ENCODE measurements at regions not wholly inside any gene's neighbourhood (a gene's known extent, or its start where the extent isn't known, plus 50 kb on each side); places are given as distances from the start of the nearest gene placed in this dataset.

DNA sequence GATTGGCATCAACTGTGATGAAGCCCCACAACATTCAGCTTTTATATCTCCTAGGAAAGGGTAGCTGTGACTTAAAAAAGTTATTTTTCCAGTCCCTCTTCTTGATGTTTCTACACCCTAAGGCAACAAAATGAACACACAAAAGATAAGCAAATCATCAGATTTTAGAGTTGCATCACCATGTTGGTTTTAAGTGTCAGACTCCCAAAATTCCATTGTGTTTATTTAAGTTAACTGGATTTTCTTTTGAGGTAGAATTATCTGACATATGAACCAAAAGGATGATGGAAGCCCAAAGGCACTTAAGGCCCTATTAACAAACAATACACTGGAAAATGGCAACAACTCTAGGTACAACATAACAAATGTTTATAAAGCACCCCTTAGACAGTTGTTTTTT lies 261.7 kb upstream of the SLC39A10 start:
- no peak for DNase-seq

DNA sequence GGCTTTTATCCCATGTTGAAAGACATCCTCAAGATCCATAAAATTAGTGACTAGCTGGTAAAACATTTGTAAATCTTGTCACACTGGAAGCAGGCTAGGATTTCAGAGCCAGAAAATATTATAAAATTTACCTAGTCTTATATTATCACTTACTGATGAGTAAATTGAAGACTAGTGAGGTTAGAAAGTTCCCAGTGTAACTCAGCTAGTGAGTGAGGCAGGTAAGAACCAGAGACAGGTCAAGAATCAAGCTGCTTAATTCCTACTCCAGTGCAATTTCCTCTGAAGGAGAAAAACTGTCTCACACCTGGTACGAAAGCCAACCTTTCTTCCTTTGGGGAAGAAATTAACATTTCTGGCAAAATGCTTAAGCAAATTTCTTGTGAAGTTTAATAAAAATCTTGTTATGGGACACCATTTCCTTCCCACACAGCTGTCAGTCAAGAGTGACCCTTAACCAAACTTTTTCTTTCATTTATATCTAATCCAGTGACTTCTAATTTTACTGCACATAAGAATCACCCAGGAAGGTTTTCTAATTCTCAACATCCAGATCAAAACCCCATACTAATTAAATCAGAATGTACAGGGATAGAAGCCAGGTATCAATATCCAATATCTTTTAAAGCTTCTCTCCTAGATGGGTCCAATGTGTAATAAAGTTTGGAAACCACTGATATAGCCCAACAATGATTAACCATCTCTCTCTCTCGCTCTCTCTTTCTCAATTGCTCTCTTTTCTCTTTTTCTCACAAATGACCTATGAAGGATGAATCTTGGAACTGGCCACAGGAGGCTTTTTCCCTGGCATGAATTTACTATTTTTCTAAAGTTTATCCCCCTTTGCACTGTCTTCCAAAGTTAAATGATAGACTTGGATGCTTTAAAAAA lies 264.3 kb upstream of the SLC39A10 start:
- no peak for DNase-seq

DNA sequence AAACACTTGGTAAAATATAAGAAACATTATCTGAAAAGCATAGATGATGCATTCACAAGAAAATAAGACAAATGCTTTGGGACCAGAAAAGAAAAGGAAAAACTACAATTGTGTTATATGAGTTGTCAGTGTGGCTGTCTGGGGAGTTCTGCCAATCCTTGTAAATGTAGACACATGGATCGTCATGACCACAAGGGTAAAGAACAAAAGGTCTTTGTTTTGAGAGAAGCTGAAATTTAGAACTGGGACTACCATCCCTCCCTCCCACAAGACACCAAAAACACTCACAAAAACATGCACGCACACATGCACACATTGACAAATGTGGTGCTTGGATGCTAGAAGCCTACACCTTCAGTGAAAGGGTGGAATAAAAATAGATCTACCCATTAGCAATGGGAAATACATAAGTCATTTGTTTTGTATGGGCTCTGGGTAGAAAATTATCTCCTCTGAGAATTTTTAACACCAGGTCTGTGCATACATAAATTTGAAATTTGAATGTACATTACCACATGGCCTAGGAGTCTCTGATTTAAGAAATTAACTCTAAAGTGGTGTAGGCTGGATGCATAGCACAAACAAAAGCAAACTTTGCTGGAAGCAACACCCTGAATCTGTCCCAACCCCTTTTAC lies 266.2 kb upstream of the SLC39A10 start:
- DNase-seq, result no peak

DNA sequence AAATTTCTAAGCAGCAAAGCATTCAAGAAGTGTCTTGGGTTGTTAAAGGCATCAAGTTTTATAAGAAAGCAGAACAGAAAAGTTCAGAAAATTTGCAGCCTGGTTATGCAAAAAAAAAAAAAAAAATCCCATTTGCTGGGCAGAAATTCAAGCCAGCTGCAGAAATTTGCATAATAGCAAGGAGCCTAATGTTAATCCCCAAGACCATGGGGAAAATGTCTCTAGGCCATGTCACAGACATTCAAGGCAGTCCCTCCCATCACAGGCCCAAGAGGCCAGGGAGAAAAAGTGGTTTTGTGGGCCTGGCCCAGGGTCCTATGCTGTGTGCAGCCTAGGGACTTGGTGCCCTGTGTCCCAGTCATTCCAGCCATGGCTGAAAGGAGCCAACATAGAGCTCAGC lies 269.0 kb upstream of the SLC39A10 start:
- no peak for DNase-seq

DNA sequence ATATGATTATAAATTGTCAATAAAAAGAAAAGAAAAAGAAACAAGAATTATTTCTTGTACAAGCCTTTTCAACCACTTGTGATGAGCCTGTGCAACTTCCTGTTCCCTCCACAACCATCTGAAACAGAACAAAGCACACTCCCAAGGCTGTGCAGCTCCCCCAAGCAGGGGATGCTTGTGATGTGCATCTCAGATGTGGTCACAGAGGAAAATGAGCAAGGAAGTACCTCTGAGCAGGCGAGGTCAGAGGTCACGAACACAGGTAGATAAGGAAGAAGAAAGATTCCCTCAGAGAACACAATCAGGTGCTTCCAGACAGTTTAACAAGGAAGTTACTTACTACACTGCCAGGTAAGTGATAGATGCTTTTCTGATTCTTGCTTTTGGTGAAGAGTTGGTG lies 274.8 kb upstream of the SLC39A10 start:
- no peak for DNase-seq

DNA sequence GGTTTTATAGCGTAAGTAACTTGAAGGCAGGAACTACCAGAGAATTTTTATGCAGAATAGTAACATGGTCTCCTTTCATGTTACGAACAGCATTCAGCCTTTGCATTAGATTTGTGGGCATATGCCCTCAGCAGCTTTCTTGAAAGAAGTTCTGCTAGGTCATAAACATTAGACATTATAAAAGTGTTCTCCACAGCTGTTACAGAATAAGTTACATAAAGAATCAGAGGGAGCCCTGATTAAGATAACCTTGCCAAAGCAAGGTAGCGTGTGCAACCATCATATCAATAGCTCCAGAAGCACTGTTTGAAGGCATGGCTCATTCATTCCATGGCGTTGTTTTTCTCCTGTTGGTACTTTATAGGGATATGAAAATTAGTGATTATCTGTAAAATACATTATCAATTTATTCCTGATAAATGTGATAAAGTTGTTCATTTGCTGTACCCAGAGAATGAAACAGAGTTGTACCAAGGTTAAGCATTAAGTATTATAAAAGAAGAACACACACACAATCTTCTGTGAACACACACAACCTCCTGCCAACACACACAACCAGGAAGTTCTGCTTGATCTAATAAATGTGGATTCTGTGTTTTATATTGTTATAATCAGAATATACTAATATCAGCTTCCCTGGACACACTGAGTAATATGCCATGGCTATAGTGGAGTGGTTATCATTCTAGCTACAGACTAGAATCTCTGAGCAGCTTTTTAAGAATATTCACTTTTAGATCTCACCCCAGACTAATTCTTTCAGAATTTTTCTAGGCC lies 286.7 kb upstream of the SLC39A10 start:
- no peak for DNase-seq

DNA sequence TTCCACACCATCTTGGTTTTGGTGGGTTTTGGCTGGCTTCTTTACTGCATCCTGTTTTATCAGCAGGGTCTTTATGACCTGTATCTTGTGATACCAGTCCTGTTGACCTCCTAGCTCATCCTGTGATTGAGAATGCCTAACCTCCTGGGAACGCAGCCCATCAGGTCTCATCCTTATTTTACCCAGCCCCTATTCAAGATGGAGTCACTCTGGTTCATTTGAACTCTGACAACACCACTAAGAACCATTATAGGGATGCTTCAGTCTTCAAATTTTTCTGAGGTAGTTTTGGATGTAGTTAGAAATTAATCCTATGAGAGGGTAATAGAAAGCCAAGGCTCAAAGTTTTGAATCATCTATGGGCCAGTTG lies 287.8 kb upstream of the SLC39A10 start:
- no peak for DNase-seq

DNA sequence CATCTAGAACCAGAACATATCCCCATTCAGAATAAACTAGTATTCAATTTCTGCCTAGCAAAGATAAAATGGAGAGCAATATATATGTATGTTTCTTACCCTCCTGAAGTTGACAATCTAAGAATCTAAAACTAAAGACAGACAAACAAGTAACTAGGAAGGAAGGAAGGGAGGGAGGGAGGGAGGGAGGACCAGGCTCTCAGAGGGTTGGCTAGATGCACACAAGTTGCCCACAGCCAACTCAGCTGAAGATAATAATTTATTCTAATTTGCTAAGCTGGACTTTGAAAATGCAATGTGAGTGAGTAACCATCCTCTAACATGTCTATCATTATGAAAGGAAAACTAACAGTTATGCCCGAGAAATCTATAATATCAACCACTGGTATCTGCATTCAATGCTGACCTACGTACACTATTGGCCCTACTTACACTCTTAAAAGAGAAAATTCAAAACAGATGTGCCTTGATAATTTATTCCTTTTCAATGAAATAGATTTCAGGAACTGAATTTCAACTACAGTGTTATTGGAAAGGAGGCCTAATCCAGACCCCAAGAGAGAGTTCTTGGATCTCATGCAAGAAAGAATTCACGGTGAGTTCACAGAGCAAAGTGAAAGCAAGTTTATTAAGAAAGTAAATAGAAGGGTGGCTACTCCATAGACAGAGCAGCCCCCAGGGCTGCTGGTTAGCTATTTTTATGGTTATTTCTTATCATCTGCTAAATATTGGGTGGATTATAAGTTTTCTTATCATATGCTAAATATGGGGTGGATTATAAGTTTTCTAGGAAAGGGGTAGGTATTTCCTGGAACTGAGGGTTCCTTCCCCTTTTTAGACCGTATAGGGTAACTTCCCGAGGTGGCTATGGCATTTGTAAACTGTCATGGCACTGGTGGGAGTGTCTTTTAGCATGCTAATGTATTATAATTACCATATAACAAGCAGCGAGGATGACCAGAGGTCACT lies 288.5 kb upstream of the SLC39A10 start:
- no peak for DNase-seq

DNA sequence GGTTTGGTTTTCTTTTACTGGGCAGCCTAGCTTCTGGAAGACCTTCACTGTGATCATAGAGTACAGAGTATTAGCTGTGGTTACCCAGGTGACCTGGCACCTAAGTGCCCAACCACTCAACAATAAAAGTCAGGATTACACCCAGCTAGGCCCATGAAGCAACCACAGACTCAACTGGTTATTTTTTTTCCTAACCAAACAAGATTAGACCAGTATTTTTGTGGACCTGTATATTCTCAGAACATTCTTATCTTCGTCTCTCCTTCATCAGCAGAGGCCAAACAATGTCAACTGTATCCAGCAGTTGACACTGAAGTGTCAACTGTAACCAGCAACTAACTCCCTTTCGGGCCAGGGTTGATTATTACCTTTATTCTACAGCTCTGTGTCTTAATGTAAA lies 289.2 kb upstream of the SLC39A10 start:
- DNase-seq, result no peak

DNA sequence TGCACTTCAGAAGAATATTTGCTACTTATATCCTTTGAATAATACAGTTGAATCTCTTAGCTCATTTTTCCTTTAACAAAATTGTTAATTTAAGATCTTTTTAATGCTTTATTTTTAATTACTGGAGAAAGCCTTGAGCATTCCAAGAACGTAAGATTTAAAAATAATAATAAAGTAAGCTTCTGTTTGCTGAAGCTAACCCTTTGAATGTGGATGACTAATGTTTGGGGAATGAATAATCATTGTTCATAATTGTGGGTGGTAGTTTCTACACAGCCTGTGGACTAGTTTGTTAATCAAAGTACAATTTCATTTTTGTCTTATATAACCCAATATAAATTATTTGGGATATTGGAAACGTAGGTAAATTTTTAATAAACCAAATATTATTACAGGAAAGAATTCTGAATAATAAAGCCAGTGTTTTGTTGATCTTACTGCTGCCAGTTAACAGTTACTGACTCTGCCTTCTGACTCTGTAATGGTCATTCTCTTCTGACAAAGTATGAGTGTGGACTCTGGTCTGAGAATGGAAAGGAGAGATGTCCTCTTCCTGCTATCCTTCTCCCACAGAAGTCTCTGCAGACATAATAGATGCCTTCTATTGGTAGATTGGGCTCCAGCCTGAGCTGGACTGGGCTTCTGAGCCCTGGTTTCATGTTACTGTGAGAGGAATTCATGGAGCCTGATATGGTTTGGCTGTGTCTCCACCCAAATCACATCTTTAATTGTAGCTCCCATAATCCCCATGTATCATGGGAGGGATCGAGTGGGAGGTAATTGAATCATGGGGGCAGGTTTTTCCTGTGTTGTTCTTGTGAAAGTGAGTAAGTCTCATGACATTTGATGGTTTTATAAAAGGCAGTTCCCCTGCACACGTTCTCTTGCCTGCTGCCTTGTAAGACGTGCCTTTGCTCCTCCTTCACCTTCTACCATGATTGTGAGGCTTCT lies 292.7 kb upstream of the SLC39A10 start:
- DNase-seq, result no peak

DNA sequence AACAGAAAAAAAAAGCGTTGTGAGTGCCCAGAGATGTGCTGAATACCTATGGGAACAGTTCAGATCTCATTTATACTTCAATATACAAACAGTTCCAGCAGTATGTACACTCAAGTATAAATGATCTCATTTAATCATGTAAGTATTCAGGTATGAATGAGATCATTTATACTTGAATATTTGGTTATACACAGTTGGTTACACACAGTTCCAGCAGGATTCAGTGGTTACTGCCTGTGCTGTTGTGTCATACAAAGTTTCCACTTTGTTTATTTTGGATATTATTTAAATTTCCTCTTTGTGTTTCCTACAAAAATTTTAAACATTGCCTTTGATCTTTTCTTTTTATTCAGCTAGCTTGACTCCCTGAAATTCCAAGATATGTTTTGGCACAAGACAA lies 293.5 kb upstream of the SLC39A10 start:
- DNase-seq, result no peak

DNA sequence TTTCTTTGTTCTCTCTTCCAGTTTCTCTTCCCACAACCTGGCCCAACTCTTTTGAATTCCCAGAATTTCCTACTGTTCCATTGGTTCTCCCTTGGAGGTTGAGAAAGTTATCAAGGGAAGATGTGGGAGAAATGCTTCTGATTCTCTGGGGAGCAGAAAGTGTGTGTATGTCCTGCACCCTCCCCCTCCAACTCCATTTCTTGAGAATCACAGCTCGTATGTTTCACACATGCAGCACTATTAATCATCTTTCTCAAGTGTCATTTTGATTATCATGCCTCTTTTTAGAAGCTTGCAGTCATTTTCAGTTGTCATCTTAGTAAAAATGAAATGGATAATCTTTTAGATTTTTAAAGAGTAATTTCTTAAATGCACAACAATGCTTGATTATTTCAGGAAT lies 296.8 kb upstream of the SLC39A10 start:
- DNase-seq, result no peak

DNA sequence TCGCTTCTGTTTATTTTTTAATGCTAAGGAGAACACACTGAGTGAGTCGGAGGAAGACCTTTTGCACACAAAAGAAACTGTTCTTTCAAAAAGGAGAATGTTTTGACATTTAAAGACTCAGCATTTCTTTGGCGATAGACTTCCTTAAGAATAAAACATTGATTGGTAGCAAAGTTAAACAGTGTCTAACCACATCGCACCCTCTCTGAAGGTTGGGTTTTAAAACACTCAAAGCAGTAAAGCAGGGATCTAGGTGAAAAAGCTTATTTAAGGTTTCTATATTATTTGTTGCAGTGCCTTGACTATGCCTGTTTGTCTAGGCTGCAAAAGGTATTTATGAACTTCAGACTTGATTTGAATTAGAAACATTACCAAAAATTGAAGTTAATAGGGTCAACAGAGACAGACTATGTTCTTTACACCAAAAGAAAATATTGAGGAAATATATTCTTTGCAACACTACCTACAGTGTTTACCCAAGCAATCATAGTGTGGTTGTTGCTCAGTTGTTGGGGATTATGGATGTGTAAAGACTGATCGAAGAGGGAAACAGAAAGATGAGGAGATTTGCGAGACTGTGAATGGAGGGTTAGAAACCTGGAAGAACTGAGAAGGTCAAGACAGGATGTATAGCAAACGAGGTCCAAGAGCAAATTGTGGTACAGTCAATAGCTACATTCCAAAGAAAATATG lies 297.8 kb upstream of the SLC39A10 start:
- DNase-seq, result no peak

DNA sequence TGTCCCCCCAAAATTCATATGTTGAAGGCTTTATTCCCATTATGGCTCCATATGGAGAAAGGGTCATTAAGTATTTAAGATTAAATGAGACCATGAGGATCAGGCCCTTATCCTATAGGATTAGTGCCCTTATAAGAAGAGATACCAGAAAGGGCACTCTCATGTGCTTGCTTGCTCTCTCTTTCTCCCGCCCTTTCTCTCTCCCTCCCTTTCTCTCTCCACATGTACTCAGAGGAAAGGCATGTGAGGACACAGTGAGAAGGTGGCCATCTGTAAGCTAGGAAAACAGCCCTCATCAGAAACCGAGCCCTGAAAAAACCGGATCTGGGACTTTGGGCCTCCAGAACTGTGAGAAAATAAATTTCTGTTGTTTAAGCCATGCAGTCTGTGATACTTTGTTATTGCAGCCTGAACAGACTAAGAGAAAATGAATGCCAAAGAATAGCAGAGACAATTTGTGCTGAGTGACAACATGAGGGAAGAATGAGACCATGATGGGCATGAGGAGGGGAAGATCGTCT lies 300.0 kb upstream of the SLC39A10 start:
- no peak for DNase-seq

DNA sequence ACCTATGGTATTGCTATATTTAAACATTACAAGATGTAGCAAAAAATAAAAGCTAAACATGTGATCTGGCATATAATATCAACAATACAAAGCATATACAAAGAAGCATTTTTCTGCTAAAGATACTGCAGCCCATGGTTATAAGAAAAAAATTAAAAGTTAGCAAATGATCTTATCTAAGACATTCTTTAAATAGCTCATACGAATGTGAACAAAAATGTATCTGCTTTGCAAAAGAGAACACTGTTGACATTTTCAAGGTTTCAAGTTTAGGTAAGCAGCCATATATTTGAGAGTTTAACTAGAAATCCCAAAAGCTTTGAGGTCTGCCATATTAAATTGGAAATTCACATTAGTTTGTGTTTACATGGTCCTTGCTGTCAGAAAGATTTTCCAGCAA lies 301.0 kb upstream of the SLC39A10 start:
- DNase-seq, result no peak

DNA sequence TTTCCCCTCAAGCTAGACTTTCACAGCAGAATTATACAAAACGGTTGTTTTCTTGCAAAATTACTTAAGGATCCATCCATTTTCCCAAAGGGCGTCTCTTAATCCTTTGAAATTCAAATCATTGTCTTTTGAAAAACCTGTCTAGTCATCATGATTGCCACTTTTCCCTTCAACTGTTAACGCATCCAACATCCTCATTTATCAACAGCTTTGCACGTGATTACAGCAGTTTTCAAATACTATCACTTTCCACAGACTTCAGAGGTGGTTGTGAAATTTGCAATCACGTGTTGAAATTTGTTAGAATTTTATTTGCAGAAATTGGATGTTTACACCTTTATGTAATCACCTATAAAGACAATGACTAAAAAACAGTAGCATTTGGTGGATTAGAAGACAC lies 304.4 kb upstream of the SLC39A10 start:
- no peak for DNase-seq

DNA sequence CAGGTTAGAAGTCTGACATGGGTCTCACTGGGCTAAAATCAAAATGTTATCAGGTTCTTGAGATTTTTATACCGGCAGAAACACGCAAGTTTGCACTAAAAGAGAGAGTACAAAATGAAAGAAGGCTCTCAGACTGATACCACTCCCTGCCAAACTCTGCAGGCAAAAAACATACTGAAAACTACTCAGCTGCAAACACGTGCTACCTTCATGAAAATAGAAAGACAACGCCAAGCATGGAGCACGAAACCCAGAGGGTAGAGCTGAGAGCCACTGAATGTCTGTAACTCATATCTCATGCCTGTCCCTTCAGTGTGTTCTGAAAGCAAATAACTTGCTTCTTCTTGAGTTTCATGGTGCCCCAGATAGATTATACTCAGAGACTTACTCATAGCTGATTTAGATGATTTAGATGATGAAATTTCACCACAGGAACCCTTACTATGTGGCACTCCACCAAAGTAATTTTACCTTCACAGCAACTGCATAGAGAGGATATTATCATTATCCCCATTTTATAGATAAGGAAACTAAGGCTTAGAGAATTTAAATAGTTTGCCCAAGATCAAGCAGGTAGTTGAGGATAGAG lies 313.0 kb upstream of the SLC39A10 start:
- no peak for DNase-seq

DNA sequence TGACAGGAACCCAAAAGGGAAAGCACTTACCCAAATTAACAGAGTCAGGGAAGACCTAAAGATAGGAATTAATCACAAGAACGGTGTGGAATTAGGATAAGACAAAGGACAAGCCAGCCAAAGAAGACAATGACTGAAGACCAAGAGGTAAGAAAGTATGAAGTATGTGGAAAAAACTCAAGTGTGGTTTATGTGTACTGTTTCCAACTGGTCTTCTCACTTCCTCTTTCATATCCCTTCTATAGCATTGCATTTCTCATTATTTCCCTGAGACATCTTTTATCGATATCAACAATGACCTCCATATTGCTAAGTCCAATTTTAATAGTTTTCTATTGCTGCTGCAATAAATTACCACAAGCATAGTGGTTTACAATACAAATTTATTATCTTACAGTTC lies 313.5 kb upstream of the SLC39A10 start:
- DNase-seq, result no peak

DNA sequence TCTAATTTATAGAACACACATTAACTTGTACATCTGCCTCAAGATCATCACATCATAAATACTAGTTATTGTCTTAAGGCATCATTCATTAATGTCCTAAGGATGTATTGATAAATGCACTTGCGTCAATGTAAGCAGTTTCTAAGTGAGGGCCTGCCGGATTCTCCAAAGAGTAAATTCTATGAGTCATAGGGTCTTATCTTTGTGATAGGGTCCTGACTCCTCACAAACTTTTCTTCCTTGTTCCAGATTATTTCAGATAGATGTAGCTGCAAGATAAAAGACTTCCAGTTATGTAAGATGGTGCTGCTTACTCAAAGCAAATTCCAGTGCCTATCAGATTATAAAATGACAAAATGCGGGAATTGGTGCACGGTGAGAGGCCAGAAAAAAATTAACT lies 315.0 kb upstream of the SLC39A10 start:
- DNase-seq, result no peak

DNA sequence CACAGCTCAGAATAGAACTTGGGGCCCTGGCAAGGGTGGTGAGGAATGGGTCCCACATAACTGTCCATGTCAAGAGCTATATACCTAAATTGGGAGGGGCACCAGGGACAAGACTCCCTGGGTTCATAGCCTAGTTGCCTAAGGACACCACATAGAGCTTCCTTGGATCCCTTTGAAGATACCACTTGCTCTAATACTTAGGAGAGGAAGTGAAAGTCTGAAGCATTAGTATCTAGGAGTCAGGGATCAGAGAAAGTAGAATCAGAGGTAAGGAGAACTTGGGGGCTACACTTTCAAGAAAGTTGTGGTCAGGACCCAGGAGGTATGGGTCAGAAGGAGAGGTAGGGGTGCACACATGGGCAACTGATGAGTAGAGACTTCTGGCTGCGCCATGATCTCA lies 318.2 kb upstream of the SLC39A10 start:
- no peak for DNase-seq

Data from activated naive CD4-positive, alpha-beta T cell treated with Interleukin-2 at 50 U/mL for 16 hours (primary cell).